H9 (cell line): ENCODE measurements at regions not wholly inside any gene's neighbourhood (a gene's known extent, or its start where the extent isn't known, plus 50 kb on each side); places are given as distances from the start of the nearest gene placed in this dataset.

Experiments
- DNase-seq: peaks from one replicate; pipeline ENCODE4 v3.0.0-alpha.2; 2017
- H2AFZ ChIP-seq: one replicate; pipeline ENCODE4 v1.6.1; 2013; ENCODE audit warnings: mild to moderate bottlenecking, low read length, control low read depth, moderate library complexity
- H2AK5ac ChIP-seq: 2 replicates; pipeline ENCODE4 v1.6.1; 2013; ENCODE audit warnings: low read length, control low read depth, mixed read lengths; ENCODE audit not compliant: insufficient read length
- H2BK120ac ChIP-seq: one replicate; pipeline ENCODE4 v1.6.1; 2013; ENCODE audit warnings: low read depth, mild to moderate bottlenecking, low read length, control low read depth, inconsistent platforms; ENCODE audit not compliant: poor library complexity, severe bottlenecking
- H2BK12ac ChIP-seq: 2 replicates; pipeline ENCODE4 v1.6.1; 2013; ENCODE audit warnings: low read length, control low read depth, mixed read lengths, low read depth; ENCODE audit not compliant: insufficient read length
- H2BK15ac ChIP-seq: 2 replicates; pipeline ENCODE4 v1.6.1; 2013; ENCODE audit warnings: low read depth, low read length, control low read depth
- H2BK20ac ChIP-seq: one replicate; pipeline ENCODE4 v1.6.1; 2013; ENCODE audit warnings: low read depth, mild to moderate bottlenecking, low read length, control low read depth, inconsistent platforms; ENCODE audit not compliant: poor library complexity, severe bottlenecking
- H2BK5ac ChIP-seq: 2 replicates; pipeline ENCODE4 v1.6.1; 2013; ENCODE audit warnings: low read length, control low read depth, mixed read lengths; ENCODE audit not compliant: insufficient read length
- H3K14ac ChIP-seq: 2 replicates; pipeline ENCODE4 v1.6.1; 2013; ENCODE audit warnings: low read length, control low read depth; ENCODE audit not compliant: insufficient read depth
- H3K18ac ChIP-seq: 2 replicates; pipeline ENCODE4 v1.6.1; 2013; ENCODE audit warnings: low read depth, mild to moderate bottlenecking, mixed read lengths, low read length, control low read depth; ENCODE audit not compliant: insufficient read length
- H3K23ac ChIP-seq: 2 replicates; pipeline ENCODE4 v1.6.1; 2013; ENCODE audit warnings: low read length, control low read depth, mixed read lengths, low read depth; ENCODE audit not compliant: insufficient read length
- H3K23me2 ChIP-seq: 2 replicates; pipeline ENCODE4 v1.6.1; 2013; ENCODE audit warnings: low read depth, mild to moderate bottlenecking, mixed read lengths, low read length, control low read depth; ENCODE audit not compliant: insufficient read length, poor library complexity, severe bottlenecking
- H3K27ac ChIP-seq: 2 replicates; pipeline ENCODE4 v1.5.1; 2013; ENCODE audit warnings: low read length, control low read depth, mixed read lengths, low read depth; ENCODE audit not compliant: insufficient read length
- H3K27me3 ChIP-seq: 2 replicates; pipeline ENCODE4 v1.6.1; 2013; ENCODE audit warnings: low read length, control low read depth, inconsistent platforms; ENCODE audit not compliant: insufficient read depth
- H3K4ac ChIP-seq: 2 replicates; pipeline ENCODE4 v1.6.1; 2013; ENCODE audit warnings: low read depth, mild to moderate bottlenecking, control low read depth, inconsistent platforms, low read length, moderate library complexity
- H3K4me1 ChIP-seq: 2 replicates; pipeline ENCODE4 v1.6.1; 2013; ENCODE audit warnings: low read length, control low read depth, inconsistent platforms; ENCODE audit not compliant: insufficient read depth
- H3K4me2 ChIP-seq: 2 replicates; pipeline ENCODE4 v1.6.1; 2013; ENCODE audit warnings: low read length, control low read depth, mixed read lengths; ENCODE audit not compliant: insufficient read length, insufficient read depth
- H3K56ac ChIP-seq: 2 replicates; pipeline ENCODE4 v1.6.1; 2013; ENCODE audit warnings: low read depth, mild to moderate bottlenecking, mixed read lengths, low read length, control low read depth; ENCODE audit not compliant: insufficient read length
- H3K79me1 ChIP-seq: 2 replicates; pipeline ENCODE4 v1.6.1; 2013; ENCODE audit warnings: low read depth, mild to moderate bottlenecking, moderate library complexity, low read length, control low read depth, inconsistent platforms; ENCODE audit not compliant: insufficient read depth, poor library complexity, severe bottlenecking
- H3K79me2 ChIP-seq: 2 replicates; pipeline ENCODE4 v1.6.1; 2013; ENCODE audit warnings: low read length, control low read depth, inconsistent platforms; ENCODE audit not compliant: insufficient read depth
- H3K9ac ChIP-seq: 2 replicates; pipeline ENCODE4 v1.6.1; 2013; ENCODE audit warnings: low read length, control low read depth, mixed read lengths; ENCODE audit not compliant: insufficient read length; ENCODE audit errors: extremely low read depth
- H3K9me3 ChIP-seq: one replicate; pipeline ENCODE4 v1.6.1; 2013; ENCODE audit warnings: low read depth, low read length, inconsistent platforms; ENCODE audit not compliant: control insufficient read depth
- H3T11ph ChIP-seq: one replicate; pipeline ENCODE4 v1.6.1; 2013; ENCODE audit warnings: mild to moderate bottlenecking, low read length, control low read depth, inconsistent platforms
- H4K20me1 ChIP-seq: one replicate; pipeline ENCODE4 v1.6.1; 2013; ENCODE audit not compliant: control insufficient read depth, insufficient read length, insufficient read depth
- H4K5ac ChIP-seq: 2 replicates; pipeline ENCODE4 v1.6.1; 2013; ENCODE audit warnings: low read depth, mild to moderate bottlenecking, mixed read lengths, low read length, control low read depth; ENCODE audit not compliant: insufficient read length
- H4K8ac ChIP-seq: replicated peaks from 2 replicates; pipeline ENCODE4 v1.6.1; 2013; ENCODE audit warnings: low read length, control low read depth, mixed read lengths, low read depth; ENCODE audit not compliant: insufficient read length
- H4K91ac ChIP-seq: 2 replicates; pipeline ENCODE4 v1.6.1; 2013; ENCODE audit warnings: low read depth, mild to moderate bottlenecking, moderate library complexity, mixed read lengths, low read length, control low read depth; ENCODE audit not compliant: insufficient read length
- H3K27ac Mint-ChIP-seq, 3 experiments: 2 replicates in 2 of 3; 3 replicates in 1 of 3; pipeline ENCODE4 v1.8.0; 2020 to 2021; ENCODE audit warnings: mixed read lengths in 3 of 3, mild to moderate bottlenecking in 1 of 3, moderate library complexity in 1 of 3
- H3K27me3 Mint-ChIP-seq: 2 replicates; pipeline ENCODE4 v1.8.0; 2021; ENCODE audit warnings: low read depth, mild to moderate bottlenecking, moderate library complexity, mixed read lengths
- H3K36me3 Mint-ChIP-seq, 3 experiments: 2 replicates in 2 of 3; 3 replicates in 1 of 3; pipeline ENCODE4 v1.8.0; 2020 to 2021; ENCODE audit warnings: low read depth in 3 of 3, mixed read lengths in 3 of 3; ENCODE audit not compliant: insufficient read depth in 1 of 3
- H3K4me1 Mint-ChIP-seq, 2 experiments: 2 replicates each; pipeline ENCODE4 v1.8.0; 2020; ENCODE audit warnings: mixed read lengths in 2 of 2
- H3K4me3 Mint-ChIP-seq, 2 experiments: 2 replicates in 1 of 2; 3 replicates in 1 of 2; pipeline ENCODE4 v1.8.0; 2020 to 2021; ENCODE audit warnings: mild to moderate bottlenecking in 2 of 2, mixed read lengths in 2 of 2, moderate library complexity in 1 of 2
- H3K9me3 Mint-ChIP-seq, 2 experiments: 2 replicates in 1 of 2; 3 replicates in 1 of 2; pipeline ENCODE4 v1.8.0; 2020; ENCODE audit warnings: mild to moderate bottlenecking in 2 of 2, mixed read lengths in 2 of 2, moderate library complexity in 1 of 2
- whole genome bisulfite sequencing: extraction: QIAGEN DNeasy Blood & Tissue Kit; methylation state at CpG from one replicate; pipeline ENCODE4 v1.1.7; 2013; ENCODE audit warnings: missing lambda C conversion rate, low lambda C conversion rate, mixed read lengths; ENCODE audit not compliant: insufficient read length; ENCODE audit errors: extremely low coverage; 5-methylcytosine and 5-hydroxymethylcytosine counted together
- TF ChIP-seq, protein P1 (sequence below): fragments of 200-600 bp; sonication (generic); conservative IDR thresholded peaks from 3 replicates; pipeline ENCODE4 v1.8.0; 2021; ENCODE audit warnings: antibody characterized with exemption, mild to moderate bottlenecking

DNA sequence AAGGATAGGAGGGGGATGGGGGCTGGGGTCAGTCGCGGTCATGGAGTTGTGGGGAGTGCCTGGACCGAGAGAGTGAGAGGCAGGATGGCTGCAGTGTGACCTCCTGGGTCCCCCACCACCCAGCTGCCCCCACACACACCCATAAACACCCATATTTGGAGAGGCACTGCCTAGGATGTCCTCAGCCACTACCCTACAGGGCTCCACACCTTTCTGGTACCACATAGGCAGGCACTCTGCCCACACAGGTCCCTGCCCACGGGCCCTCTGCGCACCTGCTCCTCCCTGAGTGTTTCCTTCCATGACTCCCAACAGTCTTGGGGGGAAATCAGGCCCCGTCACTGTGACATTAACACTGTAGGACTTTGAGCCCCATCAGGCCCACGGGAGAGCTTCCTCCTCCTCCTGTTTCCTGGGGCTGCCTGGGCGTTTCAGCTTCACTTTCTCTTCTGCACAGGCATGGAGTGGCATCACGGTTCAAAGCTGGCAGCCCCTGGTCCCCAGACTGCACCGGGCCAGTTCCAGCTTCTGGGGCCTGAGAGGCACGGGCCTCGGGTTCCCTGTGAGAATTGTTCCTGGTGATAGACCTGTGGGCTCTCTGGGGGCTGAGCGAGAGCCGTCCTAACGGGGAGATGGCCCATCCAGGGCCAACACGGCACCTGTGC is 207.0 kb upstream of the C14orf180 start:
- Histone ChIP-seq H4K20me1 (no peaks in the 10 kb centered on the region), H2BK120ac (no peak overlapping the region), H3K79me2 (no peaks in the 10 kb centered on the region), H3K9me3 (no peaks in the 10 kb centered on the region), H3K23me2 (no peaks in the 10 kb centered on the region), H3K4ac (no peak overlapping the region), H3K27me3 (no peaks in the 10 kb centered on the region), H4K91ac (no peak overlapping the region), H3K27ac (no peak overlapping the region), H4K8ac (no peak overlapping the region), H3T11ph (no peak overlapping the region), H4K5ac (no peak overlapping the region), H2AFZ (no peak overlapping the region), H2BK20ac (no peak overlapping the region), H2BK15ac (no peak overlapping the region), H3K18ac (peak overlapping the region; percentile 8), H3K56ac (no peak overlapping the region), H3K14ac (no peak overlapping the region; the same call in 1 of the 2 replicates), H3K4me2 (no peak overlapping the region), H3K23ac (no peak overlapping the region), H3K9ac (no peak overlapping the region), H2BK12ac (no peak overlapping the region), H3K79me1 (no peaks in the 10 kb centered on the region), H3K4me1 (no peaks in the 10 kb centered on the region), H2AK5ac (no peak overlapping the region), H2BK5ac (no peak overlapping the region)
- no peaks in the 10 kb centered on the region for H3K9me3 Mint-ChIP-seq
- no peak overlapping the region for H3K27ac Mint-ChIP-seq
- peaks cover 14 to 26% of the 10 kb centered on the region in 2 experiments for H3K4me1 Mint-ChIP-seq
- H3K27me3 Mint-ChIP-seq: peaks cover 6% of the 10 kb centered on the region
- no peaks in the 10 kb centered on the region for H3K36me3 Mint-ChIP-seq
- TF ChIP-seq, protein P1, sequence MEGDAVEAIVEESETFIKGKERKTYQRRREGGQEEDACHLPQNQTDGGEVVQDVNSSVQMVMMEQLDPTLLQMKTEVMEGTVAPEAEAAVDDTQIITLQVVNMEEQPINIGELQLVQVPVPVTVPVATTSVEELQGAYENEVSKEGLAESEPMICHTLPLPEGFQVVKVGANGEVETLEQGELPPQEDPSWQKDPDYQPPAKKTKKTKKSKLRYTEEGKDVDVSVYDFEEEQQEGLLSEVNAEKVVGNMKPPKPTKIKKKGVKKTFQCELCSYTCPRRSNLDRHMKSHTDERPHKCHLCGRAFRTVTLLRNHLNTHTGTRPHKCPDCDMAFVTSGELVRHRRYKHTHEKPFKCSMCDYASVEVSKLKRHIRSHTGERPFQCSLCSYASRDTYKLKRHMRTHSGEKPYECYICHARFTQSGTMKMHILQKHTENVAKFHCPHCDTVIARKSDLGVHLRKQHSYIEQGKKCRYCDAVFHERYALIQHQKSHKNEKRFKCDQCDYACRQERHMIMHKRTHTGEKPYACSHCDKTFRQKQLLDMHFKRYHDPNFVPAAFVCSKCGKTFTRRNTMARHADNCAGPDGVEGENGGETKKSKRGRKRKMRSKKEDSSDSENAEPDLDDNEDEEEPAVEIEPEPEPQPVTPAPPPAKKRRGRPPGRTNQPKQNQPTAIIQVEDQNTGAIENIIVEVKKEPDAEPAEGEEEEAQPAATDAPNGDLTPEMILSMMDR: no peak
- no peak for DNase-seq
- H3K4me3 Mint-ChIP-seq: no peak overlapping the region
- no CpG with 5 or more reads among the region's 16 CpGs for WGBS
